RWPE2 (cell line): ENCODE measurements at regions not wholly inside any gene's neighbourhood (a gene's known extent, or its start where the extent isn't known, plus 50 kb on each side); places are given as distances from the start of the nearest gene placed in this dataset.

Experiments
- ATAC-seq: fragments of 200-7000 bp; cut with Tn5 transposase; 3 replicates; pipeline ENCODE4 v1.9.1; 2021; ENCODE audit warnings: low read depth
- DNase-seq: peaks from one replicate; pipeline ENCODE4 v3.0.0-alpha.2; 2020; ENCODE audit warnings: low spot score
- H3K27ac ChIP-seq: fragments of 450-650 bp; 2 replicates; pipeline ENCODE4 v1.5.1; 2017; ENCODE audit warnings: mild to moderate bottlenecking; ENCODE audit not compliant: poor library complexity, severe bottlenecking
- H3K27me3 ChIP-seq: fragments of 250-450 bp; sonication (Bioruptor Pico); 2 replicates; pipeline ENCODE4 v1.5.1; 2021; ENCODE audit warnings: mild to moderate bottlenecking, moderate library complexity; ENCODE audit not compliant: insufficient read depth, poor library complexity, severe bottlenecking
- H3K36me3 ChIP-seq: fragments of 250-450 bp; sonication (Bioruptor Pico); 2 replicates; pipeline ENCODE4 v1.5.1; 2020; ENCODE audit warnings: low read depth, mild to moderate bottlenecking, moderate library complexity
- H3K4me1 ChIP-seq: fragments of 250-450 bp; sonication (Bioruptor Pico); 2 replicates; pipeline ENCODE4 v1.5.1; 2021; ENCODE audit warnings: mild to moderate bottlenecking, moderate library complexity; ENCODE audit not compliant: insufficient read depth, poor library complexity, severe bottlenecking
- H3K4me3 ChIP-seq: fragments of 250-450 bp; sonication (Bioruptor Pico); 2 replicates; pipeline ENCODE4 v1.5.1; 2021; ENCODE audit warnings: mild to moderate bottlenecking, moderate library complexity; ENCODE audit not compliant: severe bottlenecking
- H3K9me3 ChIP-seq: fragments of 250-450 bp; sonication (Bioruptor Pico); 2 replicates; pipeline ENCODE4 v1.5.1; 2021; ENCODE audit warnings: mild to moderate bottlenecking, moderate library complexity; ENCODE audit not compliant: severe bottlenecking
- TF ChIP-seq, protein P1 (sequence below): fragments of 450-650 bp; IDR thresholded peaks from one replicate; pipeline ENCODE4 v1.5.1; 2017; ENCODE audit warnings: mild to moderate bottlenecking, moderate library complexity; ENCODE audit not compliant: poor library complexity, severe bottlenecking

DNA sequence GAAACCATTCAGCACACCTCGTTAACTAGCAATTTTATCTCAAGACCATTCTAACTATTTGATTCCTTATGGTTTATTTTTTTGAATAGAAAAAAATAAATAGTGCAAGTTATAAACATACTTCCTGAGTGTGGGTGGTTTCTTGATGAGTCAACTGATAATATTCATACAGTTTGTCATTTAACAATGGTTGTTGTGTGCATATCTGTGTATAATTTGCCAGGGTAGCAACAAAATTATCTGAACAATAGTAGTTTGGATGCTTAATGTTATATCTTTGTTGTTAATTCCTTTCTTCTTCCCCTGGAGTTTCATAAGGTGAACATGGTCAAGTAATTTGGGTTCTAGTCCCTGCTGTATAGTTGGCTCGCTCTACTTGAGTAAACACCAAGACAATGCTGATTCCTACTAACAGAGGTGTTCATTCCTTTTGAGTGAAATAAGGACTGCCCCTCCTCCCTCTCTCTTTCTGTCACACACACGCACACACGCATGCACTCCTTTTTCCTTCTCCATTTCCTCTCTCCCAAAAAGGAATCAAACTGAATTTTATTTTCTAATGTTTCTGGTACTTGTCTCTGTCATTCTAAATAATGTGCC is 938.1 kb upstream of the EPHA7 start:
- Histone ChIP-seq H3K36me3 (no peaks in the 10 kb centered on the region), H3K9me3 (no peaks in the 10 kb centered on the region), H3K4me1 (no peaks in the 10 kb centered on the region), H3K4me3 (no peak overlapping the region), H3K27me3 (no peaks in the 10 kb centered on the region), H3K27ac (no peak overlapping the region)
- DNase-seq (no peak), ATAC-seq (no peak)
- TF ChIP-seq, protein P1, sequence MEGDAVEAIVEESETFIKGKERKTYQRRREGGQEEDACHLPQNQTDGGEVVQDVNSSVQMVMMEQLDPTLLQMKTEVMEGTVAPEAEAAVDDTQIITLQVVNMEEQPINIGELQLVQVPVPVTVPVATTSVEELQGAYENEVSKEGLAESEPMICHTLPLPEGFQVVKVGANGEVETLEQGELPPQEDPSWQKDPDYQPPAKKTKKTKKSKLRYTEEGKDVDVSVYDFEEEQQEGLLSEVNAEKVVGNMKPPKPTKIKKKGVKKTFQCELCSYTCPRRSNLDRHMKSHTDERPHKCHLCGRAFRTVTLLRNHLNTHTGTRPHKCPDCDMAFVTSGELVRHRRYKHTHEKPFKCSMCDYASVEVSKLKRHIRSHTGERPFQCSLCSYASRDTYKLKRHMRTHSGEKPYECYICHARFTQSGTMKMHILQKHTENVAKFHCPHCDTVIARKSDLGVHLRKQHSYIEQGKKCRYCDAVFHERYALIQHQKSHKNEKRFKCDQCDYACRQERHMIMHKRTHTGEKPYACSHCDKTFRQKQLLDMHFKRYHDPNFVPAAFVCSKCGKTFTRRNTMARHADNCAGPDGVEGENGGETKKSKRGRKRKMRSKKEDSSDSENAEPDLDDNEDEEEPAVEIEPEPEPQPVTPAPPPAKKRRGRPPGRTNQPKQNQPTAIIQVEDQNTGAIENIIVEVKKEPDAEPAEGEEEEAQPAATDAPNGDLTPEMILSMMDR = no peak

DNA sequence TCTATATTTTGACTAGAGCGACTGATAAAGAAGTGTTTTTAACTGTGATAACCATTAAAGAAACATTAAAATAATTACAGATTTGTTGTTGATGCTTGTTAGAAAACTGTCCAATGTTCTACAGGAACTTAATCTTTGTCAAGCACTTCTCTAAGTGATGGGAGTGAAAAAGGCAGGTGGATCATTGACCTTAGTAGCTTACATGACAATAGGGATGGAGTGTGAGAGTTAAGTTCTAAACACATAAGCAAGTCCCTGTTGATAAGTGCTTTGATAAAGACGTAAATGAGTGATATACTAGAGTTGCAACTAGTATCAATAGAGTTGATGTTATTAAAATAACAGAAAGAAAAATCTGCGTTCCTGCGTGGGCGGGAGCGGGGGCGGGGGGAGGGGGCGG is 931.5 kb upstream of the EPHA7 start:
- no peaks in the 10 kb centered on the region for H3K9me3 ChIP-seq
- DNase-seq (no peak), ATAC-seq (no peak)
- no peaks in the 10 kb centered on the region for H3K27me3 ChIP-seq
- no peak overlapping the region for H3K4me3 ChIP-seq
- H3K4me1 ChIP-seq = no peaks in the 10 kb centered on the region
- no peak overlapping the region for H3K27ac ChIP-seq
- H3K36me3 ChIP-seq = no peaks in the 10 kb centered on the region
- TF ChIP-seq, protein P1 = no peak

DNA sequence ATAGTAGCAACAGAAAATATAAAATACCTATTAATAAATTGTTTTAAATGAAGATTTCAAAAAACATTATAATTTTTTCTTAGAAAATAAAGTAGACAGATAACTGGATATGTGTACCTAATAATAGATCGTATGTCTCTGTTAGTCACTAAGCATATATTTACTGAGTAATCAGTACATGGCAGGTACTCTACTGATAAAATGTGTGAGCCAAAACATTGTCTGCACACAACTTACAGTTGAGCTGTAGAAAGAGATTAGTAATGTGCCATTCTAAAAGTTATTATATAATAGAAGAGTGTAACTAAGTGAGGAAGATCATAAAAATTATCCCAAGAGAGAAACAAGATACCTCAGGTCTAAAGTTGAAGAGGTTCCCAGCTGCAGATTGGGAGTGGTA is 929.9 kb upstream of the EPHA7 start:
- Histone ChIP-seq H3K36me3 (no peaks in the 10 kb centered on the region), H3K4me3 (no peak overlapping the region), H3K4me1 (no peaks in the 10 kb centered on the region), H3K27ac (no peak overlapping the region), H3K9me3 (no peaks in the 10 kb centered on the region), H3K27me3 (no peaks in the 10 kb centered on the region)
- TF ChIP-seq, protein P1 = no peak
- ATAC-seq (no peak), DNase-seq (no peak)

DNA sequence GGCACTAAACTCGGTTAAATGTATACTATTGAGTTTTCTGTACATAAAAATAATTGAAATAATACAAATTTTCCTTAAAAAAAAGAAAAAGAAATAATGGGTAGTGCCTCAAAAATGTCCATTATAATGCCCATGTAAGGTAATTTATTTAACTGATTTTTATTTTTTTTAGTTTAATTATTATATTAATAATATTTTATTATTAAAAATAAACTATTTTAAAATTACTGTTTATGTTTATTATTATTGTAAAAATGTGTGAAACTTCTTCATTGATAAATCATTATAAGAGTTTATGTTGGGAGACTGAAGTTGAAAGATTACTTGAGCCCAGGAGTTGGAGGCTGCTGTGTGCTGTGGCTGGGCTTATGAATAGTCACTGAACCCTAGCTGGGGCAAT is 925.5 kb upstream of the EPHA7 start:
- Histone ChIP-seq H3K9me3 (no peaks in the 10 kb centered on the region), H3K27me3 (no peaks in the 10 kb centered on the region)
- no peak for ATAC-seq

DNA sequence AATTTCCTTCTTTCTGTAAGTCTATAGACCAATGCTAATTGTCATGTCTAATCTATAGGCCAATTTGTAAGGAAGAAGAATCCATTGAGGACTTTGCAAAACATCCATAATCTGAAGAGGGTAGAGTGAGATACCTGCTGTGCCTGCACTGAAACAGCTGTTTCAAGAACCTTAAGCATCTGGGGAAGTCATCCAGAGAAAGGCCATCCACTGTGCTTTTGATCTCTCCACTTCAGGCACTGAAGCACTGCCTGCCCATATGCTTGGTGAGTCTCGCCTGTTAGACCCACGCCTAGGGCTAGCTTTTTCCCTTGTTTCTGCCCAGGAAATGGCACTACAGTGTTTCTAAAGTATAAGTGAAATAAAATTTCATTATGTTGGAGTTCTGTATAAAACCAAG is 921.8 kb upstream of the EPHA7 start:
- TF ChIP-seq, protein P1 = no peak
- Histone ChIP-seq H3K9me3 (no peaks in the 10 kb centered on the region), H3K36me3 (no peaks in the 10 kb centered on the region), H3K27me3 (no peaks in the 10 kb centered on the region), H3K4me3 (no peak overlapping the region), H3K4me1 (no peaks in the 10 kb centered on the region), H3K27ac (no peak overlapping the region)
- ATAC-seq = no peak
- DNase-seq = no peak

More for the DNA sequence above, 925.5 kb upstream of the EPHA7 start:
- no peaks in the 10 kb centered on the region for H3K36me3 ChIP-seq
- no peaks in the 10 kb centered on the region for H3K4me1 ChIP-seq
- no peak overlapping the region for H3K27ac ChIP-seq
- no peak overlapping the region for H3K4me3 ChIP-seq
- no peak for DNase-seq
- TF ChIP-seq, protein P1 = no peak
